Peyer's patch (tissue), 4 donors: ENCODE measurements at regions not wholly inside any gene's neighbourhood (a gene's known extent, or its start where the extent isn't known, plus 50 kb on each side); places are given as distances from the start of the nearest gene placed in this dataset.

Source experiments
- DNase-seq, 3 donors: peaks; one replicate each; pipeline ENCODE4 v3.0.0-alpha.2; 2017 to 2019
- H3K27ac ChIP-seq, 4 donors: fragments of 200-600 bp; sonication (generic); one replicate each; pipeline ENCODE4 v1.5.1; 2016 to 2019
- H3K27me3 ChIP-seq, 2 donors: fragments of 200-600 bp; sonication (generic); one replicate each; pipeline ENCODE4 v1.5.1; 2019
- H3K36me3 ChIP-seq, 3 donors: fragments of 200-600 bp; sonication (generic); one replicate each; pipeline ENCODE4 v1.5.1; 2016 to 2019
- H3K4me1 ChIP-seq, 4 donors: fragments of 200-600 bp; sonication (generic); one replicate each; pipeline ENCODE4 v1.5.1; 2016 to 2019
- H3K4me3 ChIP-seq, 4 donors: fragments of 200-600 bp; sonication (generic); 1 replicate in 3 of 4; 2 replicates in 1 of 4; pipeline ENCODE4 v1.5.1; 2016 to 2019; ENCODE audit warnings: mild to moderate bottlenecking in 1 of 4
- H3K9me3 ChIP-seq, 4 donors: fragments of 200-600 bp; sonication (generic); one replicate each; pipeline ENCODE4 v1.5.1; 2016 to 2019; ENCODE audit warnings: mild to moderate bottlenecking in 1 of 4
- CTCF ChIP-seq, 6 experiments: fragments of 450-650 bp in 4 of 6; fragments of 200-600 bp in 2 of 6; sonication (generic) in 1 of 6; IDR thresholded peaks; one replicate each; pipeline ENCODE4 v1.5.1; 2017 to 2019; ENCODE audit warnings: antibody characterized with exemption in 6 of 6, mild to moderate bottlenecking in 3 of 6, moderate library complexity in 1 of 6
- POLR2A ChIP-seq, 2 donors: fragments of 450-650 bp; IDR thresholded peaks; one replicate each; pipeline ENCODE4 v1.5.1; 2017; ENCODE audit warnings: antibody characterized with exemption in 2 of 2, mild to moderate bottlenecking in 2 of 2, moderate library complexity in 2 of 2

GRCh38 chr5:106873568-106873967 lies 797.2 kb downstream of the EFNA5 start:
- H3K36me3 ChIP-seq = no peaks in the 10 kb centered on the region
- no peak overlapping the region for H3K4me3 ChIP-seq
- H3K4me1 ChIP-seq = no peaks in the 10 kb centered on the region
- no peaks in the 10 kb centered on the region for H3K27me3 ChIP-seq
- TF ChIP-seq POLR2A (IDR thresholded peaks at IDR 0.05) = no peak
- H3K9me3 ChIP-seq = peaks cover 0 to 7% (median 0%) of the 10 kb centered on the region in 4 donors
- peak in 2 of 3 donors; percentile 37 to 67 for DNase-seq
- H3K27ac ChIP-seq = peak overlapping the region in 1 of 4 donors; percentile 30

- Histone ChIP-seq H3K4me1 (no peaks in the 10 kb centered on the region), H3K9me3 (no peaks in the 10 kb centered on the region), H3K27me3 (no peaks in the 10 kb centered on the region), H3K36me3 (no peaks in the 10 kb centered on the region), H3K27ac (no peak overlapping the region), H3K4me3 (no peak overlapping the region)
- TF ChIP-seq POLR2A (IDR thresholded peaks at IDR 0.05) (no peak), CTCF (IDR thresholded peaks at IDR 0.05) (no peak)
- DNase-seq = no peak
Observed at GRCh38 chr5:106865279-106865678, 805.5 kb downstream of the EFNA5 start.

- TF ChIP-seq CTCF (IDR thresholded peaks at IDR 0.05) (no peak), POLR2A (IDR thresholded peaks at IDR 0.05) (no peak)
- Histone ChIP-seq H3K4me1 (no peaks in the 10 kb centered on the region), H3K27ac (no peak overlapping the region), H3K9me3 (no peaks in the 10 kb centered on the region), H3K4me3 (no peak overlapping the region), H3K36me3 (no peaks in the 10 kb centered on the region), H3K27me3 (no peaks in the 10 kb centered on the region)
- DNase-seq = no peak
Observed at GRCh38 chr5:106862450-106863193, 808.1 kb downstream of the EFNA5 start.

GRCh38 chr5:106860398-106861044 lies 810.2 kb downstream of the EFNA5 start:
- no peaks in the 10 kb centered on the region for H3K4me1 ChIP-seq
- H3K4me3 ChIP-seq = no peak overlapping the region
- no peak overlapping the region for H3K27ac ChIP-seq
- no peaks in the 10 kb centered on the region for H3K36me3 ChIP-seq
- H3K27me3 ChIP-seq = no peaks in the 10 kb centered on the region
- TF ChIP-seq CTCF (IDR thresholded peaks at IDR 0.05) = no peak
- H3K9me3 ChIP-seq = no peaks in the 10 kb centered on the region
- no peak for DNase-seq

GRCh38 chr5:106858616-106859015 lies 812.1 kb downstream of the EFNA5 start:
- H3K27me3 ChIP-seq = no peaks in the 10 kb centered on the region
- no peak overlapping the region for H3K27ac ChIP-seq
- H3K4me3 ChIP-seq = no peak overlapping the region
- H3K4me1 ChIP-seq = no peaks in the 10 kb centered on the region
- TF ChIP-seq CTCF (IDR thresholded peaks at IDR 0.05) = no peak
- no peak for TF ChIP-seq POLR2A (IDR thresholded peaks at IDR 0.05)
- no peak for DNase-seq
- H3K9me3 ChIP-seq = no peaks in the 10 kb centered on the region
- H3K36me3 ChIP-seq = no peaks in the 10 kb centered on the region

GRCh38 chr5:106854922-106855321 lies 815.8 kb downstream of the EFNA5 start:
- no peak for TF ChIP-seq POLR2A (IDR thresholded peaks at IDR 0.05)
- TF ChIP-seq CTCF (IDR thresholded peaks at IDR 0.05) = no peak
- no peak overlapping the region for H3K27ac ChIP-seq
- H3K9me3 ChIP-seq = peaks cover 0 to 3% (median 0%) of the 10 kb centered on the region in 4 donors
- no peak overlapping the region for H3K4me3 ChIP-seq
- no peaks in the 10 kb centered on the region for H3K36me3 ChIP-seq
- H3K4me1 ChIP-seq = no peaks in the 10 kb centered on the region
- H3K27me3 ChIP-seq = no peaks in the 10 kb centered on the region
- DNase-seq = no peak
